ENCODE measurements at regions not wholly inside any gene's neighbourhood (a gene's known extent, or its start where the extent isn't known, plus 50 kb on each side); places are given as distances from the start of the nearest gene placed in this dataset.

DNA sequence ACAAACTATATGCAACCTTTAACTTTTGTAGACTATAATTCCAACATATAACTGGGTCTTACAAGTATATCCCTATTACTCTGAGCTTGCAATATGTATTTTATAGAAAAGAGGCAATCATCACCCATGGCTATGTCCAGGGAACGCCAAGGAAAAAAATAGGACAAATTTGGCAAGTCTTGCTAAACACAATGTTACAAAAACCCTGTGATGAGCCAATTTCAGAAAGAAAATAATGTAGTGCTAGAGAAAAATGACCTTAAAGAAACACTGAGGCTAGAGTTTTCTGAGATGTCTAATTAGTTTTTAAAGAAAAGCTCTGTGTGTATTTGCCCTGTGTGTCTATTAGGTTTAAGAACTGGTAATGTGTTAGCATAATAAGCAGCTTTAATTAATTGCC is 68.0 kb upstream of the FREM2 start:
- no peak for DNase-seq

DNA sequence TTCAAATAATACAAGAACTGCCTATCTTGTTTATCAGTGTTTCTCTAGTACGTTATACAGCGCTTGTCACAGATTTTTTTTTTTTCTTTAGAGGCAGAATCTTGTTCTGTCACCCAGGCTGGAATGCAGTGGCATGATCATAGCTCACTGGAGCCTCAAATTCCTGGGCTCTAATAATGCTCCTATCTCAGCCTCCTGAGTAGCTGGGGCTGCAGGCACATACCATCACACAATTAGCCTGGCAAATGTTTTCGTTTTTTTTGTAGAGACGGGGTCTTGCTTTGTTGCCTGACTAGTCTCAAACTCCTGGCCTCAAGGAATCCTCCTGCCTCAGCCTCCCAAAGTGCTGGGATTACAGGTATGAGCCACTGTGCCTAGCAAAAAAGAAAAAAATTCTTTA is 66.0 kb upstream of the FREM2 start:
- DNase-seq, result no peak

DNA sequence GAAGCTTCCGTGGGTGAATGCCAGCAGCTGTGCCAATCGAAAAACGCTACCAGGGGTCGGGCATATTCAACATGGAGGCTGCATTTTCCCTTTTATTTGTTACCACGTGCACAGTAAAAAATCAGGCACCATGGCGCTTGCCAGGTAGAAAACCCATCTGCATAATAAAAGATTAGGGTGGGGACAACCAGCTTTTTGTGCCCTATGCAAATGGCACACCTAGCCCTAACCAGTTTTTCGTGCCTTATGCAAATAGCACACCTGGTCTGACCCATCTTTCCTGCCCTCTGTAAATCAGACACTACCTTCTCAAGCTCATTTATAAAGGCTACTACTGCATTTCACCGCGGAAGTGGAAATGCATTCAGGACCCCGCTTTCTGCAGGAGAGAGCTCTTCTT is 62.1 kb upstream of the FREM2 start:
- DNase-seq, result no peak

DNA sequence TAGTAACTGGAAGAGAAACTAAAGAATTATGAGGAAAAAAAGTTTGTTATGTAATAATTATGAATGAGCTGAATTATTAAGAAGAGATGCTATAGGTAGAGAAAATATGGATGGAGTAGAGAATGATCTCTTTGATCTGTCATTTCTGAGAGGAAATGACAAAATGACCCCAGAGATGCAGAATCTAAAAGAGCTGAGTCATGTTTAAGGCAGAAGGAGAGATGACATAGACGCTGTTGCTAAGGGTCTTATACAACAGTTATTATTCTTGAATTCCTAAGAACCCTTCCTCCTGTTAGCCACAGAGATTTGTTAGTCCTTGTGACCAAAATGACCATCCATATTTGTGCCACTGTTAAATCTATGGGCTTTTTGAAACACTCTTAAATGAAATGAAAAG is 58.3 kb upstream of the FREM2 start:
- no peak for DNase-seq

DNA sequence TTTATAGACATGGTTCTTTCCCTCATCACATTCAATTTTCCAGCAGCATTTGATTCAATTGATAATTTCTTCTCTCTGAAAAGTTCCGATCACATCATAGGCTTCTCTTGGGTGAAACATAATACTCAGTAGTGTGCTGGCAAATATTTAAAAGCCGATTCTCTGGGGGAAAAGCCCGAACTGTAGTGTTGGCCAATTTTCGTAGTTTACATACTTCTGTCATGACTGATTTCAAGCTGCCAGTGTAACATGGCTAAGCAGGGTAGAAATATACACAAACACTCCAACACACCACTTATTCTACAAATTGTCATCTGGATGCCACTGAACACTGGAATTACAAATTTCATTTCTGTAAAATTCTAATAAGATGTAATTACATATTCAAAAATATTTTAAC is 56.1 kb upstream of the FREM2 start:
- DNase-seq, result no peak

DNA sequence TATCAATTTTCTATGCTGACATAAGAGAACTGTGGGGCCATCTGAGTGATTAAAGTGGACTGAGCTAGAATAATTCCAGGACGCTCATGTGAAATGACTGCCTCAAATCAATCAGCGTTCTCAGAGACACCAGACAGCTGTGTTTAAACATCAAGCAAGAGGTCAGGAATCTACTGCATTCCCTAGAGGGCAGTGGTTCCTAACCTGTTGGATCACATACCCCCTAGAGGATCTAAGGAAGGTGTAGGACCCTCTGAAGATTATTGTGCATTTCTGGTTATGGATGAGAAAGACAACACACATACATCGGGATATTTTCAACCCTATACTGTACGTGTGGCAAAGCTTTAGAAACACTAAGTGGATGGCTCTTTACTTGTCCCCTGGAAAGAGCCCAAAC is 51.8 kb upstream of the FREM2 start:
- DNase-seq, result no peak

DNA sequence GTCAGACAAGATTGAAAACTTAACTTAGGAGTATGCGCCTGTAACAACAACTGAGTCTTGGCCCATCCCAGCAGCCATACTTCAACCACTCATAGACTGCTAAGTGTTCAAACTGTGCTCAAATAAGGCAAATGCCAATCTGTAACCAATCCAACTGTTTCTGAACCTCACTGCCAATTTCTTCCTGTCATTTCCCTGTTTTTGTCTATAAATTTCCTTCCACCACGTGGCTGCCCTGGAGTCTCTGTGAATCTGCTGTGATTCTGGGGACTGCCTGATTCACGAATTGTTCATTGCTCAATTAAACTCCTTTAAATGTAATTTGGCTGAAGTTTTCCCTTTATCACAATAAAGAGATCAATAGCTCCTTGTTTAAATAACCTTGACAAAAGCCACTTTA is 50.8 kb upstream of the FREM2 start:
- DNase-seq, result no peak

DNA sequence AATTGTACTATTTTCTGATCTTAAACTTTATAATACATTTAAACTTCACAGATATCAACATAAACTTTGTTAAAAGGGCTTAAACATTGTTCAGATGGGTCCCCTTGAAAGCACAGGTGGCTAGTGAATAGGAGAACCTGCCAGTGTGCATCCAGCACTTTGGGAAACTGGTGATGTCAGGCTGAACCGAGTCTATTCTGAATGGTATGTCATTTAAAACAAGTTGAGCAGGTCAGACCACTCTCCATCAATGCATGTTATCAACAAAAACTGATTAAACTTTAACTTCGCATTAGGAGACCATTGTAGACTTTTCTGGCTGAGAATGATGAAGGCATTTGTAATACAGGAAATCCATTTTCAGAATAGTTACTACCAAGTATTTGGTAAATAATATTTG is 50.1 kb upstream of the FREM2 start:
- DNase-seq, result no peak
